GM12892 (cell line): ENCODE measurements at regions not wholly inside any gene's neighbourhood (a gene's known extent, or its start where the extent isn't known, plus 50 kb on each side); places are given as distances from the start of the nearest gene placed in this dataset.

Experiments
- POLR2A ChIP-seq: IDR thresholded peaks from 2 replicates; pipeline ENCODE4 v1.6.1; 2011; ENCODE audit warnings: low read depth, low read length, control low read depth
- POLR2AphosphoS5 ChIP-seq: IDR thresholded peaks from 2 replicates; pipeline ENCODE4 v1.6.1; 2011; ENCODE audit warnings: low read depth, low read length, control low read depth

GRCh38 chr5:120910629-120911028 lies 446.5 kb downstream of the PRR16 start:
- TF ChIP-seq POLR2A, result no peak
- TF ChIP-seq POLR2AphosphoS5, result no peak
